ENCODE measurements at regions not wholly inside any gene's neighbourhood (a gene's known extent, or its start where the extent isn't known, plus 50 kb on each side); places are given as distances from the start of the nearest gene placed in this dataset.

DNA sequence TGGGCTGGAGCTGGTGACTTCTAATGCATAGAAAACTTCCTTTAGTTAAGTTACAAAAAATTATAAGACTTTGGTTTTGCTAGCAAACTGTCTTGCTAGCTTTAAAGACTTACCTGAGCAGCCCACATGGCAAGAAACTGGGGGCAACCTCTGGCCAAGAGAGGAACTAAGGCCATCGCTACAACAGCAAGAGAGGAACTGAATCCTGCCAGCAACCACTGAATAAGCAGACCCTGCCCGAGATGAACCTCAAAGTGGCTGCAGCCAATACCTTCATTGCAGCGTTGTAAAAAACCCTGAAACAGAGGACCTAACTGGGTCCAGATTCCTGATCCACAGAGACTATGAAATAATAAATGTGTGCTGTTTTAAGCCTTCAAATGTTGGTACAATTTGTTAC lies 54.6 kb upstream of the STARD3NL start:
- Histone ChIP-seq H2AFZ (replicated peaks; ENCODE audit: low read length, poor library complexity) (no peak overlapping the region), H2AK5ac (ENCODE audit: low read depth, low read length) (no peak overlapping the region), H3K4me2 (ENCODE audit: low read depth, low read length) (no peak overlapping the region), H3K79me1 (ENCODE audit: low read depth in 1 of 2, low read length in 2 of 2) (no peaks in the 10 kb centered on the region), H3K18ac (ENCODE audit: low read depth, low read length) (no peak overlapping the region), H4K91ac (ENCODE audit: insufficient read depth, low read depth, low read length) (no peak overlapping the region), H2BK5ac (ENCODE audit: low read depth, low read length, poor library complexity, severe bottlenecking) (no peak overlapping the region), H4K8ac (ENCODE audit: low read depth in 2 of 2, low read length in 2 of 2) (no peak overlapping the region), H3K4ac (ENCODE audit: low read depth, low read length) (no peak overlapping the region), H2BK120ac (ENCODE audit: low read depth, low read length) (no peak overlapping the region), H2BK15ac (ENCODE audit: low read depth, low read length) (no peak overlapping the region), H3K36me3 (ENCODE audit: control insufficient read depth, insufficient read depth, low read length) (no peaks in the 10 kb centered on the region), H3K9me1 (ENCODE audit: insufficient read depth, low read length) (no peaks in the 10 kb centered on the region), H2AK9ac (replicated peaks; ENCODE audit: low read depth, low read length, poor library complexity) (no peak overlapping the region), H3K23ac (ENCODE audit: low read depth, low read length) (no peak overlapping the region), H3K27me3 (ENCODE audit: control insufficient read depth, insufficient read depth, low read length) (no peaks in the 10 kb centered on the region), H4K20me1 (ENCODE audit: insufficient read depth, low read length) (no peaks in the 10 kb centered on the region), H3K27ac (ENCODE audit: insufficient read depth, low read length) (no peak overlapping the region), H3K56ac (ENCODE audit: extremely low read depth, insufficient read depth, low read length) (no peak overlapping the region), H2BK20ac (ENCODE audit: low read depth, low read length) (no peak overlapping the region), H4K5ac (ENCODE audit: low read depth, low read length) (no peak overlapping the region), H3K9ac (ENCODE audit: low read depth, low read length) (no peak overlapping the region), H3K9me3 (ENCODE audit: control insufficient read depth, insufficient read depth, low read length) (no peaks in the 10 kb centered on the region), H3K4me1 (ENCODE audit: control insufficient read depth, insufficient read depth, low read length) (no peaks in the 10 kb centered on the region), H3K4me3 (ENCODE audit: insufficient read depth, low read depth, low read length) (no peak overlapping the region), H3K14ac (replicated peaks; ENCODE audit: low read depth, low read length) (no peak overlapping the region)
- in situ Hi-C loops (cut with MboI; ENCODE audit: low sequenced_read_pairs): no loop called here
- no CpG with 5 or more reads among the region's 3 CpGs for WGBS, 2 experiments (ENCODE audit: extremely low coverage in 2 of 2, insufficient read length in 1 of 2)
- ATAC-seq (ENCODE audit: low read depth) (no peak), DNase-seq (no peak)
- BruUV-seq (replicated peaks): no TSS peak
- TF ChIP-seq MXI1 (IDR thresholded peaks at IDR 0.05; ENCODE audit: borderline replicate concordance, low read depth, low read length) (no peak), NFE2L2 (IDR thresholded peaks at IDR 0.05; ENCODE audit: low read depth, low read length) (no peak), POLR2A (IDR thresholded peaks at IDR 0.05; ENCODE audit: low read depth, low read length) (no peak), RAD21 (IDR thresholded peaks at IDR 0.05; ENCODE audit: low read length) (no peak), FOS (IDR thresholded peaks at IDR 0.05; ENCODE audit: low read depth, low read length) (no peak), BHLHE40 (IDR thresholded peaks at IDR 0.05; ENCODE audit: low read depth, low read length) (no peak), CHD1 (IDR thresholded peaks at IDR 0.05; ENCODE audit: low read depth, low read length) (no peak), SMC3 (IDR thresholded peaks at IDR 0.05; ENCODE audit: low read depth, low read length) (no peak), CEBPB (IDR thresholded peaks at IDR 0.05; ENCODE audit: low read depth, low read length) (no peak), RCOR1 (IDR thresholded peaks at IDR 0.05; ENCODE audit: insufficient replicate concordance, low read length) (no peak), MAFK (IDR thresholded peaks at IDR 0.05; ENCODE audit: low read depth, low read length) (no peak), MAZ (IDR thresholded peaks at IDR 0.05; ENCODE audit: borderline replicate concordance, low read depth, low read length) (no peak), RFX5 (IDR thresholded peaks at IDR 0.05; ENCODE audit: low read depth, low read length) (no peak)
- TF ChIP-seq, protein P1, sequence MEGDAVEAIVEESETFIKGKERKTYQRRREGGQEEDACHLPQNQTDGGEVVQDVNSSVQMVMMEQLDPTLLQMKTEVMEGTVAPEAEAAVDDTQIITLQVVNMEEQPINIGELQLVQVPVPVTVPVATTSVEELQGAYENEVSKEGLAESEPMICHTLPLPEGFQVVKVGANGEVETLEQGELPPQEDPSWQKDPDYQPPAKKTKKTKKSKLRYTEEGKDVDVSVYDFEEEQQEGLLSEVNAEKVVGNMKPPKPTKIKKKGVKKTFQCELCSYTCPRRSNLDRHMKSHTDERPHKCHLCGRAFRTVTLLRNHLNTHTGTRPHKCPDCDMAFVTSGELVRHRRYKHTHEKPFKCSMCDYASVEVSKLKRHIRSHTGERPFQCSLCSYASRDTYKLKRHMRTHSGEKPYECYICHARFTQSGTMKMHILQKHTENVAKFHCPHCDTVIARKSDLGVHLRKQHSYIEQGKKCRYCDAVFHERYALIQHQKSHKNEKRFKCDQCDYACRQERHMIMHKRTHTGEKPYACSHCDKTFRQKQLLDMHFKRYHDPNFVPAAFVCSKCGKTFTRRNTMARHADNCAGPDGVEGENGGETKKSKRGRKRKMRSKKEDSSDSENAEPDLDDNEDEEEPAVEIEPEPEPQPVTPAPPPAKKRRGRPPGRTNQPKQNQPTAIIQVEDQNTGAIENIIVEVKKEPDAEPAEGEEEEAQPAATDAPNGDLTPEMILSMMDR (conservative IDR thresholded peaks at IDR 0.05; ENCODE audit: low read depth, low read length): no peak
- TF ChIP-seq, protein P2, sequence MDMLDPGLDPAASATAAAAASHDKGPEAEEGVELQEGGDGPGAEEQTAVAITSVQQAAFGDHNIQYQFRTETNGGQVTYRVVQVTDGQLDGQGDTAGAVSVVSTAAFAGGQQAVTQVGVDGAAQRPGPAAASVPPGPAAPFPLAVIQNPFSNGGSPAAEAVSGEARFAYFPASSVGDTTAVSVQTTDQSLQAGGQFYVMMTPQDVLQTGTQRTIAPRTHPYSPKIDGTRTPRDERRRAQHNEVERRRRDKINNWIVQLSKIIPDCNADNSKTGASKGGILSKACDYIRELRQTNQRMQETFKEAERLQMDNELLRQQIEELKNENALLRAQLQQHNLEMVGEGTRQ (IDR thresholded peaks at IDR 0.05; ENCODE audit: low read depth, low read length): no peak
- TF ChIP-seq, protein P3, sequence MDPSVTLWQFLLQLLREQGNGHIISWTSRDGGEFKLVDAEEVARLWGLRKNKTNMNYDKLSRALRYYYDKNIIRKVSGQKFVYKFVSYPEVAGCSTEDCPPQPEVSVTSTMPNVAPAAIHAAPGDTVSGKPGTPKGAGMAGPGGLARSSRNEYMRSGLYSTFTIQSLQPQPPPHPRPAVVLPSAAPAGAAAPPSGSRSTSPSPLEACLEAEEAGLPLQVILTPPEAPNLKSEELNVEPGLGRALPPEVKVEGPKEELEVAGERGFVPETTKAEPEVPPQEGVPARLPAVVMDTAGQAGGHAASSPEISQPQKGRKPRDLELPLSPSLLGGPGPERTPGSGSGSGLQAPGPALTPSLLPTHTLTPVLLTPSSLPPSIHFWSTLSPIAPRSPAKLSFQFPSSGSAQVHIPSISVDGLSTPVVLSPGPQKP (IDR thresholded peaks at IDR 0.05; ENCODE audit: borderline replicate concordance, low read depth, low read length): no peak
- ChIA-PET CTCF (no interaction called here), POLR2A (ENCODE audit: unreplicated experiment) (no interaction called here)
- intact Hi-C loops (cut with micrococcal nuclease): no loop called here
- dilution Hi-C loops (cut with HindIII; ENCODE audit: low sequenced_read_pairs, unreplicated experiment): no loop called here

Measured in IMR-90 (cell line).